HepG2 (cell line): ENCODE measurements at regions not wholly inside any gene's neighbourhood (a gene's known extent, or its start where the extent isn't known, plus 50 kb on each side); places are given as distances from the start of the nearest gene placed in this dataset.

Experiments
- CEBPB ChIP-seq: IDR thresholded peaks from 2 replicates; pipeline ENCODE4 v1.6.1; 2011; ENCODE audit warnings: low read depth, low read length, improper control_type of control experiment, borderline replicate concordance
- HCFC1 ChIP-seq: fragments of 150-350 bp; IDR thresholded peaks from 2 replicates; pipeline ENCODE4 v1.6.1; 2014; ENCODE audit warnings: low read depth, low read length
- HNRNPL ChIP-seq: fragments of 200-400 bp; formaldehyde crosslinking; IDR thresholded peaks from 2 replicates; pipeline ENCODE4 v1.6.1; 2017; ENCODE audit warnings: mild to moderate bottlenecking, low read depth, low read length
- NAIF1 ChIP-seq: sonication (generic); formaldehyde crosslinking; IDR thresholded peaks from 2 replicates; pipeline ENCODE4 v1.5.0; 2020; ENCODE audit warnings: mild to moderate bottlenecking, missing genetic modification reagents, borderline replicate concordance
- REPIN1 ChIP-seq: sonication (generic); formaldehyde crosslinking; IDR thresholded peaks from 2 replicates; pipeline ENCODE4 v1.8.0; 2022; ENCODE audit warnings: missing genetic modification reagents, low read depth, mild to moderate bottlenecking, borderline replicate concordance
- TAF1 ChIP-seq: sonication (generic); formaldehyde crosslinking; IDR thresholded peaks from 2 replicates; pipeline ENCODE4 v1.4.0; 2020; ENCODE audit warnings: missing genetic modification reagents
- ZFP82 ChIP-seq: sonication (generic); formaldehyde crosslinking; IDR thresholded peaks from 2 replicates; pipeline ENCODE4 v1.5.1; 2020; ENCODE audit warnings: mild to moderate bottlenecking, missing genetic modification reagents, borderline replicate concordance
- ZMAT3 ChIP-seq: sonication (generic); formaldehyde crosslinking; conservative IDR thresholded peaks from 2 replicates; pipeline ENCODE4 v1.7.0; 2021; ENCODE audit warnings: missing genetic modification reagents
- ZNF101 ChIP-seq: sonication (generic); formaldehyde crosslinking; IDR thresholded peaks from 2 replicates; pipeline ENCODE4 v1.4.0; 2020; ENCODE audit warnings: mild to moderate bottlenecking, low read depth, missing genetic modification reagents, borderline replicate concordance
- ZNF562 ChIP-seq: sonication (generic); formaldehyde crosslinking; IDR thresholded peaks from 2 replicates; pipeline ENCODE4 v1.8.0; 2022; ENCODE audit warnings: missing genetic modification reagents, borderline replicate concordance
- ZNF670 ChIP-seq: sonication (generic); formaldehyde crosslinking; IDR thresholded peaks from 2 replicates; pipeline ENCODE4 v1.8.0; 2022; ENCODE audit warnings: mild to moderate bottlenecking, missing genetic modification reagents, borderline replicate concordance
- TF ChIP-seq, protein P1 (sequence below): sonication (generic); formaldehyde crosslinking; IDR thresholded peaks from 2 replicates; pipeline ENCODE4 v1.9.0; 2022; ENCODE audit warnings: missing genetic modification reagents, mild to moderate bottlenecking, borderline replicate concordance
- TF ChIP-seq, protein P2 (sequence below): IDR thresholded peaks from 2 replicates; pipeline ENCODE4 v1.6.1; 2016; ENCODE audit warnings: low read depth
- TF ChIP-seq, protein P3 (sequence below): sonication (generic); formaldehyde crosslinking; IDR thresholded peaks from 2 replicates; pipeline ENCODE4 v1.4.0; 2020; ENCODE audit warnings: missing genetic modification reagents, borderline replicate concordance
- TF ChIP-seq, protein P4 (sequence below): sonication (generic); formaldehyde crosslinking; IDR thresholded peaks from 2 replicates; pipeline ENCODE4 v1.4.0; 2020; ENCODE audit warnings: missing genetic modification reagents, mild to moderate bottlenecking, borderline replicate concordance
- TF ChIP-seq, protein P5 (sequence below): sonication (generic); formaldehyde crosslinking; IDR thresholded peaks from 2 replicates; pipeline ENCODE4 v1.5.1; 2020; ENCODE audit warnings: mild to moderate bottlenecking, missing genetic modification reagents, moderate library complexity

DNA sequence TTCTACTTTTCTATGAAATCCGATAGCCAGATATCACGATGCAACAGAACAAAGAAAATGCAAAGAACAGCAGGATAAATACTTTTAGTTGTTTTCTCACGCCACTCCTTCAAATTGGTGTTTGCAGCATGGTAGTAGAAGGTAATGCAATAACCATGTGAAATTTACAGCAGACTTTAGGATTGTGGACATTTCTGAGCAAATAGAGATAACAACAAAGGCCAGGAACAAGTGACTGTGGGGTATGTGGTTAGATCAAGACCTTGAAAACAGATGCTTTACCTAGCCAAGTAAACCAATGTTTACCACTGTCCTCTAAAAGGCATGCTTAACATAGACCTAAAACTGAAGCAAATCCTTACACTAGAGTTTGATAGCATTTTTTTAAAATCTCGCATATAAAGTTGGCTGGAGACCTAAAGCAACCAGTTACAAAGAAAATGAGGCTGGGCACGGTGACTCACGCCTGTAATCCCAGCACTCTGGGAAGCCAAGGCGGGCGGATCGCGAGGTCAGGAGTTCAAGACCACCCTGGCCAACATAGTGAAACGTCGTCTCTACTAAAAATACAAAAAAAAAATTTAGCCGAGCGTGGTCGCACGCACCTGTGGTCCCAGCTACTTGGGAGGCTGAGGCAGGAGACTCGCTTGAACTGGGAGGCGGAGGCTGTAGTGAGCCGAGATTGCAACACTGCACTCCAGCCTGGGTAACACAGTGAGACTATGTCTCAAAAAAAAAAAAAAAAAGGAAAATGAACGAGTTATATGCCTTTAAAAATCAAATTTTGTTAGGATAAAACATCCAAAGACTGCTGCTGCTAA, 123.2 kb upstream of the FOXN3 start (continued):
- TF ChIP-seq, protein P1, sequence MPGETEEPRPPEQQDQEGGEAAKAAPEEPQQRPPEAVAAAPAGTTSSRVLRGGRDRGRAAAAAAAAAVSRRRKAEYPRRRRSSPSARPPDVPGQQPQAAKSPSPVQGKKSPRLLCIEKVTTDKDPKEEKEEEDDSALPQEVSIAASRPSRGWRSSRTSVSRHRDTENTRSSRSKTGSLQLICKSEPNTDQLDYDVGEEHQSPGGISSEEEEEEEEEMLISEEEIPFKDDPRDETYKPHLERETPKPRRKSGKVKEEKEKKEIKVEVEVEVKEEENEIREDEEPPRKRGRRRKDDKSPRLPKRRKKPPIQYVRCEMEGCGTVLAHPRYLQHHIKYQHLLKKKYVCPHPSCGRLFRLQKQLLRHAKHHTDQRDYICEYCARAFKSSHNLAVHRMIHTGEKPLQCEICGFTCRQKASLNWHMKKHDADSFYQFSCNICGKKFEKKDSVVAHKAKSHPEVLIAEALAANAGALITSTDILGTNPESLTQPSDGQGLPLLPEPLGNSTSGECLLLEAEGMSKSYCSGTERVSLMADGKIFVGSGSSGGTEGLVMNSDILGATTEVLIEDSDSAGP (CRISPR knock-in tag): no peak
- TF ChIP-seq ZFP82 (CRISPR knock-in tag) (no peak), CEBPB (peak; percentile 78), HCFC1 (no peak), REPIN1 (CRISPR knock-in tag) (no peak), ZNF101 (no peak), HNRNPL (no peak), ZMAT3 (no peak), ZNF562 (CRISPR knock-in tag) (no peak), NAIF1 (CRISPR knock-in tag) (no peak), ZNF670 (CRISPR knock-in tag) (no peak), TAF1 (no peak)
- TF ChIP-seq, protein P2, sequence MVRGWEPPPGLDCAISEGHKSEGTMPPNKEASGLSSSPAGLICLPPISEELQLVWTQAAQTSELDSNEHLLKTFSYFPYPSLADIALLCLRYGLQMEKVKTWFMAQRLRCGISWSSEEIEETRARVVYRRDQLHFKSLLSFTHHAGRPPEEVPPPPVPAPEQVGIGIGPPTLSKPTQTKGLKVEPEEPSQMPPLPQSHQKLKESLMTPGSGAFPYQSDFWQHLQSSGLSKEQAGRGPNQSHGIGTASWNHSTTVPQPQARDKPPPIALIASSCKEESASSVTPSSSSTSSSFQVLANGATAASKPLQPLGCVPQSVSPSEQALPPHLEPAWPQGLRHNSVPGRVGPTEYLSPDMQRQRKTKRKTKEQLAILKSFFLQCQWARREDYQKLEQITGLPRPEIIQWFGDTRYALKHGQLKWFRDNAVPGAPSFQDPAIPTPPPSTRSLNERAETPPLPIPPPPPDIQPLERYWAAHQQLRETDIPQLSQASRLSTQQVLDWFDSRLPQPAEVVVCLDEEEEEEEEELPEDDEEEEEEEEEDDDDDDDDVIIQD (CRISPR knock-in tag): no peak
- TF ChIP-seq, protein P3, sequence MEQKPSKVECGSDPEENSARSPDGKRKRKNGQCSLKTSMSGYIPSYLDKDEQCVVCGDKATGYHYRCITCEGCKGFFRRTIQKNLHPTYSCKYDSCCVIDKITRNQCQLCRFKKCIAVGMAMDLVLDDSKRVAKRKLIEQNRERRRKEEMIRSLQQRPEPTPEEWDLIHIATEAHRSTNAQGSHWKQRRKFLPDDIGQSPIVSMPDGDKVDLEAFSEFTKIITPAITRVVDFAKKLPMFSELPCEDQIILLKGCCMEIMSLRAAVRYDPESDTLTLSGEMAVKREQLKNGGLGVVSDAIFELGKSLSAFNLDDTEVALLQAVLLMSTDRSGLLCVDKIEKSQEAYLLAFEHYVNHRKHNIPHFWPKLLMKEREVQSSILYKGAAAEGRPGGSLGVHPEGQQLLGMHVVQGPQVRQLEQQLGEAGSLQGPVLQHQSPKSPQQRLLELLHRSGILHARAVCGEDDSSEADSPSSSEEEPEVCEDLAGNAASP: 0 out of 2 replicates have a peak, but pooled peaks have one; percentile 39
- TF ChIP-seq, protein P4, sequence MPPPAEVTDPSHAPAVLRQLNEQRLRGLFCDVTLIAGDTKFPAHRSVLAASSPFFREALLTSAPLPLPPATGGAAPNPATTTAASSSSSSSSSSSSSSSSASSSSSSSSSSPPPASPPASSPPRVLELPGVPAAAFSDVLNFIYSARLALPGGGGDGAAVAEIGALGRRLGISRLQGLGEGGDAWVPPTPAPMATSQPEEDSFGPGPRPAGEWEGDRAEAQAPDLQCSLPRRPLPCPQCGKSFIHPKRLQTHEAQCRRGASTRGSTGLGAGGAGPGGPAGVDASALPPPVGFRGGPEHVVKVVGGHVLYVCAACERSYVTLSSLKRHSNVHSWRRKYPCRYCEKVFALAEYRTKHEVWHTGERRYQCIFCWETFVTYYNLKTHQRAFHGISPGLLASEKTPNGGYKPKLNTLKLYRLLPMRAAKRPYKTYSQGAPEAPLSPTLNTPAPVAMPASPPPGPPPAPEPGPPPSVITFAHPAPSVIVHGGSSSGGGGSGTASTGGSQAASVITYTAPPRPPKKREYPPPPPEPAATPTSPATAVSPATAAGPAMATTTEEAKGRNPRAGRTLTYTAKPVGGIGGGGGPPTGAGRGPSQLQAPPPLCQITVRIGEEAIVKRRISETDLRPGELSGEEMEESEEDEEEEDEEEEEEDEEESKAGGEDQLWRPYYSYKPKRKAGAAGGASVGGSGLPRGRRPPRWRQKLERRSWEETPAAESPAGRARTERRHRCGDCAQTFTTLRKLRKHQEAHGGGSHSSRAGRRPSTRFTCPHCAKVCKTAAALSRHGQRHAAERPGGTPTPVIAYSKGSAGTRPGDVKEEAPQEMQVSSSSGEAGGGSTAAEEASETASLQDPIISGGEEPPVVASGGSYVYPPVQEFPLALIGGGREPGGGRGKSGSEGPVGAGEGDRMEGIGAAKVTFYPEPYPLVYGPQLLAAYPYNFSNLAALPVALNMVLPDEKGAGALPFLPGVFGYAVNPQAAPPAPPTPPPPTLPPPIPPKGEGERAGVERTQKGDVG (CRISPR knock-in tag): 0 out of 2 replicates have a peak, but pooled peaks have one; percentile 43
- TF ChIP-seq, protein P5, sequence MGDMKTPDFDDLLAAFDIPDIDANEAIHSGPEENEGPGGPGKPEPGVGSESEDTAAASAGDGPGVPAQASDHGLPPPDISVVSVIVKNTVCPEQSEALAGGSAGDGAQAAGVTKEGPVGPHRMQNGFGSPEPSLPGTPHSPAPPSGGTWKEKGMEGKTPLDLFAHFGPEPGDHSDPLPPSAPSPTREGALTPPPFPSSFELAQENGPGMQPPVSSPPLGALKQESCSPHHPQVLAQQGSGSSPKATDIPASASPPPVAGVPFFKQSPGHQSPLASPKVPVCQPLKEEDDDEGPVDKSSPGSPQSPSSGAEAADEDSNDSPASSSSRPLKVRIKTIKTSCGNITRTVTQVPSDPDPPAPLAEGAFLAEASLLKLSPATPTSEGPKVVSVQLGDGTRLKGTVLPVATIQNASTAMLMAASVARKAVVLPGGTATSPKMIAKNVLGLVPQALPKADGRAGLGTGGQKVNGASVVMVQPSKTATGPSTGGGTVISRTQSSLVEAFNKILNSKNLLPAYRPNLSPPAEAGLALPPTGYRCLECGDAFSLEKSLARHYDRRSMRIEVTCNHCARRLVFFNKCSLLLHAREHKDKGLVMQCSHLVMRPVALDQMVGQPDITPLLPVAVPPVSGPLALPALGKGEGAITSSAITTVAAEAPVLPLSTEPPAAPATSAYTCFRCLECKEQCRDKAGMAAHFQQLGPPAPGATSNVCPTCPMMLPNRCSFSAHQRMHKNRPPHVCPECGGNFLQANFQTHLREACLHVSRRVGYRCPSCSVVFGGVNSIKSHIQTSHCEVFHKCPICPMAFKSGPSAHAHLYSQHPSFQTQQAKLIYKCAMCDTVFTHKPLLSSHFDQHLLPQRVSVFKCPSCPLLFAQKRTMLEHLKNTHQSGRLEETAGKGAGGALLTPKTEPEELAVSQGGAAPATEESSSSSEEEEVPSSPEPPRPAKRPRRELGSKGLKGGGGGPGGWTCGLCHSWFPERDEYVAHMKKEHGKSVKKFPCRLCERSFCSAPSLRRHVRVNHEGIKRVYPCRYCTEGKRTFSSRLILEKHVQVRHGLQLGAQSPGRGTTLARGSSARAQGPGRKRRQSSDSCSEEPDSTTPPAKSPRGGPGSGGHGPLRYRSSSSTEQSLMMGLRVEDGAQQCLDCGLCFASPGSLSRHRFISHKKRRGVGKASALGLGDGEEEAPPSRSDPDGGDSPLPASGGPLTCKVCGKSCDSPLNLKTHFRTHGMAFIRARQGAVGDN: peak; percentile 57
